ENCODE measurements at regions not wholly inside any gene's neighbourhood (a gene's known extent, or its start where the extent isn't known, plus 50 kb on each side); places are given as distances from the start of the nearest gene placed in this dataset.

DNA sequence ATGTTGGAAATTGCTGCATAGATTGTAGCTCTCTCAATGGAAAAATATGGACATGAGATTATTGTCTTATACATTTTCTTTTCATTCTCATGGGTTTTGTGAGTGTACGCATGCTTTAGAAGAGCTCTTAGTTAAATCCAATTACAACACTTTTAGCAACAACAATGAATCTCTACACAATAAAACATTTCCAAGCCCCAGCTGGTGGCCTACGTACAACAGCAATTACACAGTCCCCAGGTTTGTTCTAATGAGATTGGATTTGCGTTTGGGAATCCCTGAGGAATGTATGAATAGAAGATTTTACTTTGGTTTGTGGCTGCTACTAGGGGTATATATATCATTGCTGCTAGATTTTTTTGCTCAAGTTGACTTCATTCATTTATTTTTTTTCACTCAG, 98.6 kb downstream of the FHDC1 start:
- TF ChIP-seq CTCF (IDR thresholded peaks at IDR 0.05; ENCODE audit: borderline replicate concordance, extremely low read depth, low read length, poor library complexity, severe bottlenecking) (no peak), EZH2 (IDR thresholded peaks at IDR 0.05; ENCODE audit: borderline replicate concordance, low read depth, low read length, severe bottlenecking) (no peak)
